ENCODE measurements at regions not wholly inside any gene's neighbourhood (a gene's known extent, or its start where the extent isn't known, plus 50 kb on each side); places are given as distances from the start of the nearest gene placed in this dataset.

DNA sequence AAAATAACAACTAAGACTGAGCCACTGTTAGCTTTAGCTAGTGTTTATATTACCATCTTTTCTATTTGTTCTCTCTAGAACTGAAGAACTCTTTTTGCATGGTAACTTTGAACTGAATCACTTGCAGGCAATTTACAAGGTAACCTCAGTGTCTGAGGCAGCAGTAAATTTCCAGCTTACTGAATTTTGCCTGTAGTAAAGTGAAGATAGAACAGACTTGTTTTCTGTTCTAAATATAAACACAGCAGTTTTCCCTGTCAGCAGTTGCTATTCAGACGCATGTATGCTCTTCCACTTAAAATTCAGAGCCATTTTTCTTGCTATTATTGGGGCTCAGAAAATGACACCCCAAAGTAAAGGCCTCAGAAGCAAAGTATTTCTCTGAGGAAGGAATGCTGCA, 974.0 kb upstream of the GJE1 start:
- TF ChIP-seq POLR2A (IDR thresholded peaks at IDR 0.05): no peak
- TF ChIP-seq, protein P1, sequence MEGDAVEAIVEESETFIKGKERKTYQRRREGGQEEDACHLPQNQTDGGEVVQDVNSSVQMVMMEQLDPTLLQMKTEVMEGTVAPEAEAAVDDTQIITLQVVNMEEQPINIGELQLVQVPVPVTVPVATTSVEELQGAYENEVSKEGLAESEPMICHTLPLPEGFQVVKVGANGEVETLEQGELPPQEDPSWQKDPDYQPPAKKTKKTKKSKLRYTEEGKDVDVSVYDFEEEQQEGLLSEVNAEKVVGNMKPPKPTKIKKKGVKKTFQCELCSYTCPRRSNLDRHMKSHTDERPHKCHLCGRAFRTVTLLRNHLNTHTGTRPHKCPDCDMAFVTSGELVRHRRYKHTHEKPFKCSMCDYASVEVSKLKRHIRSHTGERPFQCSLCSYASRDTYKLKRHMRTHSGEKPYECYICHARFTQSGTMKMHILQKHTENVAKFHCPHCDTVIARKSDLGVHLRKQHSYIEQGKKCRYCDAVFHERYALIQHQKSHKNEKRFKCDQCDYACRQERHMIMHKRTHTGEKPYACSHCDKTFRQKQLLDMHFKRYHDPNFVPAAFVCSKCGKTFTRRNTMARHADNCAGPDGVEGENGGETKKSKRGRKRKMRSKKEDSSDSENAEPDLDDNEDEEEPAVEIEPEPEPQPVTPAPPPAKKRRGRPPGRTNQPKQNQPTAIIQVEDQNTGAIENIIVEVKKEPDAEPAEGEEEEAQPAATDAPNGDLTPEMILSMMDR (IDR thresholded peaks at IDR 0.05): no peak
